Activated CD8-positive, alpha-beta T cell treated with anti-CD3 and anti-CD28 coated beads, Interleukin-2, amount 10 ng/mL, durations not matched to agents 7 days and 5 days (primary cell): ENCODE measurements at regions not wholly inside any gene's neighbourhood (a gene's known extent, or its start where the extent isn't known, plus 50 kb on each side); places are given as distances from the start of the nearest gene placed in this dataset.
A peak's percentile ranks its signal among the peaks of the same experiment; 100 is the strongest.
"Not testable (repeated sequence)": the region's sequence is repeated elsewhere in the genome, so short reads cannot be mapped to it uniquely, and the experiment has no call there.

Experiments
- ATAC-seq: fragments of 150-1000 bp; cut with Tn5 transposase; one replicate; pipeline ENCODE4 v1.10.0; 2021; ENCODE audit warnings: moderate library complexity
- CTCF ChIA-PET: fragments of 350-600 bp; sonication (Branson Sonifier 250); formaldehyde crosslinking; loops from one replicate; lab custom pipeline; 2021; ENCODE audit warnings: antibody characterized with exemption; lab: Charles Lee
- POLR2A ChIA-PET: fragments of 350-600 bp; sonication (Branson Sonifier 250); formaldehyde crosslinking; loops from one replicate; lab custom pipeline; 2021; ENCODE audit warnings: antibody characterized with exemption; lab: Charles Lee
- DNase-seq: peaks from one replicate; pipeline ENCODE4 v3.0.0-alpha.2; 2020
- H3K27ac Mint-ChIP-seq: one replicate; pipeline ENCODE4 v1.8.0; 2021; ENCODE audit warnings: mild to moderate bottlenecking, mixed read lengths
- H3K27me3 Mint-ChIP-seq: one replicate; pipeline ENCODE4 v1.8.0; 2021; ENCODE audit warnings: low read depth, mixed read lengths
- H3K36me3 Mint-ChIP-seq: one replicate; pipeline ENCODE4 v1.8.0; 2021; ENCODE audit warnings: low read depth, mixed read lengths
- H3K4me1 Mint-ChIP-seq: one replicate; pipeline ENCODE4 v1.8.0; 2021; ENCODE audit warnings: low read depth, mixed read lengths
- H3K4me3 Mint-ChIP-seq: one replicate; pipeline ENCODE4 v1.8.0; 2021; ENCODE audit warnings: mild to moderate bottlenecking, mixed read lengths
- H3K9me3 Mint-ChIP-seq: one replicate; pipeline ENCODE4 v1.8.0; 2022; ENCODE audit warnings: mixed read lengths; ENCODE audit not compliant: insufficient read depth

DNA sequence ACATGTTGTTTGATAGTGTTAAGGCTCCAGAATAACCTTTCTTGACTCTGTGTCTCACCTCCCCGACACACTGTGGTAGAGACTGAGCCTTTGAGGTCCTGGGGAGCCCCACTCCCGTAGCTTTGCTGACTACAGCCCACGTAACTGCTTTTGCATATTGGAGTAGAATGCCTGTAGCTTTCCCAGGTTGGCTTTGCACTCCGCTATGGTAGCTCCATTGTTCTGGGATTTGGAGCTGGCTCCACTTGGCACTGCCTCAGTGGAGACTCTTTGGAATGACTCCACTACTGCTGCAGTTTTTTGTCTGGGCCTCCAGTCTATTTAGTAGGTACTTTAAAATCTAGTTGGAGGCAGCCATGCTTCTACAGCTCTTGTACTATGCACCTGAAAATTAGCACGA lies 56.2 kb upstream of the ANXA1 start:
- CTCF ChIA-PET = interaction anchor here (1.2 to 1.3 kb wide), 2 partner anchors 11 to 12 kb away, joined by 3 to 4 read pairs; no protein-coding TSS in a partner anchor
- ATAC-seq (no peak), DNase-seq (no peak)
- POLR2A ChIA-PET = no interaction called here
- peaks cover 8% of the 10 kb centered on the region for H3K27me3 Mint-ChIP-seq
- no peak overlapping the region for H3K4me3 Mint-ChIP-seq
- H3K4me1 Mint-ChIP-seq = no peaks in the 10 kb centered on the region
- H3K9me3 Mint-ChIP-seq = no peaks in the 10 kb centered on the region
- H3K27ac Mint-ChIP-seq = no peak overlapping the region
- H3K36me3 Mint-ChIP-seq = no peaks in the 10 kb centered on the region

DNA sequence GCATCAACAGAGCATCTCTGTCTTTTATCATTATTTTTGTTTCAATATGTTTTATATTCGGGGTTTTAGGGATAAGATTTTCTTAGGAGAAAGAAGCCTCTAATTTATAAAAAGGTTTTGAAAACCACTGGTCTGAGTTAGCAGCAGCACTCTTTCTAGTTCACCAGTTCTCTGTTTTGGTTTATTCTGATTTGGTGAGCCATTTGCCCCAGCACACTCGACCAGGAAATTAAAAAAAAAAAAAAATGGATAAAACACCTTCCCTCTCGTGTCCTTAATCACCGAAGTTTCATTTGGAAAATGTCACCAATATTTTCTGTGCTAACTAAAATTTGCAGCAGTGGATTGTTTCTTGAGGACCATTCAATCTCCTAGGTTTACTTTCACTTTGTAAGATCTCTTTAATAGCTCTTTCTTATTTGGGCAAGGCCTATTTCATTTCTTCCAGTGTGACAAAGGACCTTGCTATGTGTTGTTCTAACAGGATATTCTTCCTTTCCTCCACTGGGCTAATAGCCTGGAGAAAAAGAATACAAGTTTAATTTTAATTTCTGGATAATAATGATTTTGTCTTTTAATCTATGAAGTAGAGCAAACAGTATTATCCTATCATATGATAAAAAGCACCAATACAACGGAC lies 57.8 kb upstream of the ANXA1 start:
- Mint-ChIP-seq H3K9me3 (no peaks in the 10 kb centered on the region), H3K36me3 (no peaks in the 10 kb centered on the region), H3K4me3 (no peak overlapping the region), H3K4me1 (no peaks in the 10 kb centered on the region), H3K27me3 (peaks cover 4% of the 10 kb centered on the region), H3K27ac (no peak overlapping the region)
- no peak for DNase-seq
- ChIA-PET CTCF (no interaction called here), POLR2A (no interaction called here)
- ATAC-seq = no peak

DNA sequence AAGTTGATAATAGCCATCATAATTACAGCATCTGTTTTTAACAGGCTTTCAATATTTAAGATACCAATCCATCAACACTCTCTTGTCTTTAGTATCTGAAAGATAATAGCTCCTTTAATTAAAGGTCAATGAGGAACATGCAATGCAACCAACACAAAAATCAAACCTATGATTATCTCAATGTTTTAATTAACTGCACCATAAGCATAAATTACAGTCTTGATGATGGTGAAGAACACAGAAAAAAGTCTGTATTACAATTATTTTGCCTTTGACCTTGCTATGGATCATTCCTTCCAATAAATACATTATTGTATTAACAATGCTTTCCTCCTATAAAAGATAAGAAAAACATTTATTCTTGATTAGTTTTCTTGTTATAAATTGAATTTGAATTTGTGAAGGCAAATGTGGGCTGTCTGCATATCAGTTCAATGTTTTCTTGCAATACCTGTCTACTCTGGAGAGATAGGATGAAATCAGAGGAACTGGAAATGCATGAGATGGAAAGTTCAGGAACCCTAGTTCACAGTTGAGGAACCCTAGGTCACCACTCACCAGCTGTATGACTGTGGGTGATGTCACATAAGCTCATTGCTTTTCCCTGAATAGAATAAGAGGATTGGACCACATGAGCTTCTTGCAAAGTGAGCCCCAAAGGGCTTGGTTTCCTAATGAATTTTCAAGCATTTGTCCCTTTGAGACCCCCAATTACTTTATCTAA lies 58.5 kb upstream of the ANXA1 start:
- ATAC-seq = no peak
- Mint-ChIP-seq H3K4me3 (no peak overlapping the region), H3K27ac (no peak overlapping the region), H3K36me3 (no peaks in the 10 kb centered on the region), H3K27me3 (peaks cover 2% of the 10 kb centered on the region), H3K4me1 (no peaks in the 10 kb centered on the region), H3K9me3 (no peaks in the 10 kb centered on the region)
- ChIA-PET CTCF (interaction anchor here (0.9 kb wide), 1 partner anchor 14 kb away, joined by 4 read pairs; no protein-coding TSS in a partner anchor), POLR2A (no interaction called here)
- no peak for DNase-seq

DNA sequence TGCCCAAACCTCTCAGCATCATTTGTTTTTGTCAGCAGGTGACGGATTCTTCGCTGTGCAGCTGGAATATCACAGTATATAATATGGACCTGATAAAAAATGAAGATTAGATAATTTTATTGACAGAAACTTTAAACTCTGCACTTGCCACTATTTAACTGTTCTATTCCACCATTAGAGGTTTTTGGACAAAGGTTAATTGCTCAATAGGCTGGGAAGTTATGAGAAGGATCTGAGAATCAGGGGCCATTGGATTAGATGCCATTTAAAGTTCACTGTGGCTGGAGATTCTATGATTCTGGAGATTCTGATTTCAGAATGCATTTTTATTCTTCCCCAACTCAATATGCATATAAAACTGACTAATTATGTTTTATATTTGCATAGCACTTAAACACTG lies 59.8 kb upstream of the ANXA1 start:
- Mint-ChIP-seq H3K27ac (no peak overlapping the region), H3K36me3 (no peaks in the 10 kb centered on the region), H3K4me1 (no peaks in the 10 kb centered on the region), H3K4me3 (no peak overlapping the region), H3K27me3 (peaks cover 2% of the 10 kb centered on the region), H3K9me3 (no peaks in the 10 kb centered on the region)
- ATAC-seq (no peak), DNase-seq (no peak)
- ChIA-PET POLR2A (no interaction called here), CTCF (interaction anchor here (0.8 to 0.9 kb wide), 2 partner anchors 10 to 12 kb away, joined by 3 read pairs; no protein-coding TSS in a partner anchor)

DNA sequence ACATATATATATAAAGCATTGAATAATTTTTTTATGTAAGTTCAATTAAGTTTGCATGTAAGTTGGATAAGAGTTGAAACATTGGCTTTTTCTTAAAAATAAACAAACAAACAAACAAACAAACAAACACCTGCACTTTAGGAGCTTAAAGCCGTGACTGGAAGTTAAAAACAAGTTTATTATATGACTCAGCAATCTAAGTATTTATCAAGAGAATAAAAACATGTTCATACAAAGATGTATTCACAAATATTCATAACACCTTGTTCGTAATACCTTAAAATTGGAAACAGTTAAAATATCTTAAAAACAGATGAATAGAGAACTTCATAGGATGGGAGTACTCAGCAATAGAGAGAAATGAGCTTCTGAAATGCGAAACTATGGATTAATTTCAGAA lies 61.5 kb upstream of the ANXA1 start:
- ChIA-PET CTCF (interaction anchor here (1.0 to 2.2 kb wide), 5 partner anchors 9 to 1051 kb away, joined by 3 to 7 read pairs (median 4); no protein-coding TSS in a partner anchor), POLR2A (interaction anchor here (0.6 kb wide), 1 partner anchor 1314 kb away, joined by 3 read pairs; no protein-coding TSS in a partner anchor)
- Mint-ChIP-seq H3K27ac (no peak overlapping the region), H3K36me3 (no peaks in the 10 kb centered on the region), H3K4me3 (no peak overlapping the region), H3K27me3 (peaks cover 8% of the 10 kb centered on the region), H3K9me3 (no peaks in the 10 kb centered on the region), H3K4me1 (no peaks in the 10 kb centered on the region)
- ATAC-seq = no peak
- DNase-seq = no peak

DNA sequence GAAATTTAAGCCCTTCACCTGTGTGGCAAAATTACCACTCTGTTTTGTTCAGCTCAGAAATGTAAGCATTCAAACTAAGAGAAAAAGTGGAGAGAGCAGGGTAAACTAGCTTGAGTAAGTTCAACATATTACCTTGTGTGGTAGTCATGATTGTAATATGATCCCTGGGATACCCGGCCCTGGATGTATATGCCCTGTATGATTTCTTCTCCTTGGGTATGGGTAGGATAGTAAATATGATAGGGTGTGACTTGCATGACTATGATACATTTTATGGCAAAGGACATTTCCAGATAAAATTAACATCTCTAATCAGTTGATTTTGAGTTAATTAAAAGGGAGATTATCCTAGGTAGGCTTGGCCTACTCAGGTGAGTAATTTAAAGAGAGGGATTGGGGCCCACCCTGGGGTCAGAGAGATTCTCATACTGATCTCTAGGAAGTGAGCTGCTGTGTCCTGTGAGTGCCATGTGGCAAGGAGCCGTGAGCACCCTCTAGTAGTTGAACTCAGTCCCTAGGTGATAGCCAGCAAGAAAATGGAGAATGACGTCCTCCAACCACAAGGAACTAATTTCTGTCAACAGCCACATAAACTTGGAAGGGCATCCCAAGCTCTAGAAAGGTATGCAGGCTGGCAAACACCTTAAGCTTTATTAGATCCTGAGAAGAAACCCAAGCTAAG lies 62.2 kb upstream of the ANXA1 start:
- POLR2A ChIA-PET = interaction anchor here (0.6 kb wide), 1 partner anchor 993 kb away, joined by 3 read pairs; no protein-coding TSS in a partner anchor
- no peaks in the 10 kb centered on the region for H3K4me1 Mint-ChIP-seq
- no peak for ATAC-seq
- no peak overlapping the region for H3K27ac Mint-ChIP-seq
- H3K27me3 Mint-ChIP-seq = peaks cover 8% of the 10 kb centered on the region
- DNase-seq = no peak
- H3K36me3 Mint-ChIP-seq = no peaks in the 10 kb centered on the region
- H3K9me3 Mint-ChIP-seq = no peaks in the 10 kb centered on the region
- CTCF ChIA-PET = interaction anchor here (1.2 to 2.2 kb wide), 4 partner anchors 9 to 94 kb away, joined by 3 to 7 read pairs (median 6); no protein-coding TSS in a partner anchor
- no peak overlapping the region for H3K4me3 Mint-ChIP-seq

DNA sequence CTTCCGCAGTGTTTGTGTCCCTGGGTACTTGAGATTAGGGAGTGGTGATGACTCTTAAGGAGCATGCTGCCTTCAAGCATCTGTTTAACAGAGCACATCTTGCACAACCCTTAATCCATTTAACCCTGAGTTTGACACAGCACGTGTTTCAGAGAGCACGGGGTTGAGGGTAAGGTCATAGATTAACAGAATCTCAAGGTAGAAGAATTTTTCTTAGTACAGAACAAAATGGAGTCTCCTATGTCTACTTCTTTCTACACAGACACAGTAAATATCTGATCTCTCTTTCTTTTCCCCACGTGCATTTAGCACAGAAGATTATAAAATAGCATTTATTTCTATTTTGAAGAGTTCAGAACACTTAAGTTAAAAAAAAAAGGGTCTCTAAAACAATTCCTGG lies 63.8 kb upstream of the ANXA1 start:
- H3K4me3 Mint-ChIP-seq, DNase-seq, CTCF ChIA-PET, H3K9me3 Mint-ChIP-seq, H3K27ac Mint-ChIP-seq, POLR2A ChIA-PET, ATAC-seq, H3K4me1 Mint-ChIP-seq, H3K36me3 Mint-ChIP-seq: not testable (repeated sequence)
- H3K27me3 Mint-ChIP-seq = peaks cover 15% of the 10 kb centered on the region

DNA sequence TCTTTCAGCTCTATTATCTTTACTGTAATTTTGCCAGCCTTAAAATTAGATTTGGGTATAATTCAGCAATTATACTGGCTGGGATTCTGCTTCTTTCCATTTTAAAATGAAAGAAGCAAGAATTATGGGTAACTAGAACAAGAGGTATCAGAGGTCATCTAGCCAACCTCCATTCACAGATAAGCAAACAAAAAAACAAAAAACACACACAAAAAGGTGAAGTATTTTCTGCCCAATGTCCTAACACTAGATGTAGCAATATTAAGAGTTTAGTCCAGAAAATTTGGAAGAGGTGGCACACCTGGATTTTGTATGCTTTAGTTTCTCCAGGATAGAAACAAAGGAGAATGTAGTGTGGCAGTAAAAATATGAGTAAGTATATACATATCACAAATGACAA lies 68.1 kb upstream of the ANXA1 start:
- Mint-ChIP-seq H3K4me3 (no peak overlapping the region), H3K27me3 (peaks cover 19% of the 10 kb centered on the region), H3K9me3 (no peaks in the 10 kb centered on the region), H3K36me3 (no peaks in the 10 kb centered on the region), H3K27ac (no peak overlapping the region), H3K4me1 (no peaks in the 10 kb centered on the region)
- POLR2A ChIA-PET = no interaction called here
- CTCF ChIA-PET = interaction anchor here (1.3 kb wide), 1 partner anchor 24 kb away, joined by 5 read pairs; no protein-coding TSS in a partner anchor
- ATAC-seq = no peak
- no peak for DNase-seq

DNA sequence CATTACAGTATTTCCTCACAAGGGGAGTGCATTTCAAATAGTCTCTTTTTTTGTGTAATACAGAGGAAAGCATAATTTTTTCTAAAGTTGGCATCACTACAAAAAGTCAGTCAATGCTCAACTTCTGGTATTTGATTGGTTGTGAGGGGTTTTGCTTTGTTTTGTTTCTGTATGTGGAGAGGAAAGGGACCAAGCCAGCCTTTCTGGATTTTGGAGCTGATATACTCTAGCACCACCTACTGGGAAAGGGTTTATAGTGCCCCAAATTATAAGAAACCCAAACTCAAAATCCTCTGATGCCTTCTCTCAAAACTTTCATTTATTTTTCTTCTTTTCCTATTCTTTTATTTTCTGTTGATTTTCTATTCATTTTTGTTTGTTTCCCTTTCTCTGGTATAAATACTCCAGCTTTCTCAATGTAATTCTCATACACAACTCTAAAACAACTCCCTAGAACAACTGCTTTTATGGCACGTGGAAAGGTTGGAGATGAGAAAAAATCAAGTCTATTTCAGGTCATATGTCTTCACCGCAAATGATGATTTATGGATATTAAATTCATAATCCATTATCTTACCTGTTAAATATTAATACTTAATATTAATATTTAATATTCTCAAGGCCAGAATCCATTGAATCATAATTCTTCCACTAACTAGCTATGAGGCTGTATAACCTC lies 69.5 kb upstream of the ANXA1 start:
- CTCF ChIA-PET = interaction anchor here (0.8 to 1.1 kb wide), 5 partner anchors 9 to 802 kb away, joined by 3 read pairs; no protein-coding TSS in a partner anchor
- no peak overlapping the region for H3K27ac Mint-ChIP-seq
- DNase-seq = no peak
- H3K4me1 Mint-ChIP-seq = no peaks in the 10 kb centered on the region
- peaks cover 29% of the 10 kb centered on the region for H3K27me3 Mint-ChIP-seq
- H3K36me3 Mint-ChIP-seq = no peaks in the 10 kb centered on the region
- ATAC-seq = no peak
- POLR2A ChIA-PET = no interaction called here
- H3K4me3 Mint-ChIP-seq = no peak overlapping the region
- H3K9me3 Mint-ChIP-seq = no peaks in the 10 kb centered on the region

DNA sequence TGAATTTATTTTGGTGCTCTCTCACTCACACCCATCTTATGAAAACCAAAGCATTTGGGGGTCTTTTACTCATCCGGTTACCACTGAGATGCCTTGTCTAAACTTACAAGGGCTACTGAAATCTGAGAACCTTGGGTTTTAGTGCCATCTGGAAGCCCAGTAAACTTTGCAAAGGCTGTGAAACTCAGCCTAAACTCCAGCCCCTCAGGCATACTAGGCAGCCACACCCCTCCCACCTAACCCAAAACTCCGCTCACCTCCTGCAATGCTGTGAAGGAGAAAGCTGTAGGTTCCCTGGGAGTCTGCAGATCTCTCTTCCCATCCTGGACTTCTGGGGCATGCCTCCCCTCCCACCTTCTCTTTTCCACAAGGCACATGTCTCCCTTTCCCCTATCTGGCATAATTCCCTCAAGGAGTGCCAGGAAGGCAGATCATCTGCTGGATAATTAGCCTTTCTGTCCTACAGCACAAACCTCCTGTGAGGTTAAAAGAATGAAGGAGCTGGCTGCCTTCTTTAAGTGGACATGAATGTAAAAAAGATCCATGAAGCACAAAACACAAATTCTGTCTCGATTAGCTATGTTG lies 71.5 kb upstream of the ANXA1 start:
- ChIA-PET CTCF (interaction anchor here (0.8 to 2.6 kb wide), 6 partner anchors 9 to 223 kb away, joined by 3 to 9 read pairs (median 4); no protein-coding TSS in a partner anchor), POLR2A (no interaction called here)
- no peak for ATAC-seq

DNA sequence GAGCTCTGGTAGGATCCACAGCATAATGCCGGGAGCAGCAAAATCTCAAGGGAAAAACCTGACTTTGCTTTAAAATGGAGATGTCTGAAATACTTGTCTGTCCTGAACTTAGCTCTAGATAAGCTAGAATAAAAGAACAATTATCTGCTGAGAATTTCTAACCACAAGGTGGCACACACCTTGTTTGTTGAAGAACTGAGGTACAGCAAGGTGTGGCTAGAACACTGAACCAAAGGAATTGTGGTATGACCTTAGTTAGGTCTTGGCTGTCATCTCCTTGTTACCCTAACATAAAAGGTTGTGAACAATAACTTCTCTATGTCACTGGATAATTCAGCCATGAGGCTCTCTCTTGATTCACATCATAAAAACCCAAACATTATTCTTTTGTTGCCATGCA lies 72.3 kb upstream of the ANXA1 start:
- Mint-ChIP-seq H3K27ac (no peak overlapping the region), H3K4me1 (no peaks in the 10 kb centered on the region), H3K9me3 (no peaks in the 10 kb centered on the region), H3K36me3 (no peaks in the 10 kb centered on the region), H3K27me3 (peaks cover 24% of the 10 kb centered on the region), H3K4me3 (no peak overlapping the region)
- ChIA-PET POLR2A (no interaction called here), CTCF (interaction anchor here (1.2 to 2.6 kb wide), 3 partner anchors 10 to 109 kb away, joined by 3 to 9 read pairs (median 7); no protein-coding TSS in a partner anchor)
- DNase-seq = no peak
- ATAC-seq = peak; percentile 33

More for the DNA sequence above, 71.5 kb upstream of the ANXA1 start:
- Mint-ChIP-seq H3K4me3 (no peak overlapping the region), H3K36me3 (no peaks in the 10 kb centered on the region), H3K4me1 (no peaks in the 10 kb centered on the region), H3K9me3 (no peaks in the 10 kb centered on the region), H3K27ac (no peak overlapping the region), H3K27me3 (peaks cover 24% of the 10 kb centered on the region)
- no peak for DNase-seq
